Kidney epithelial cell (primary cell): ENCODE measurements at regions not wholly inside any gene's neighbourhood (a gene's known extent, or its start where the extent isn't known, plus 50 kb on each side); places are given as distances from the start of the nearest gene placed in this dataset.

Experiments
- DNase-seq: peaks from one replicate; pipeline ENCODE4 v3.0.0-alpha.2; 2010; ENCODE audit warnings: low read depth
- H3K27me3 ChIP-seq: 2 replicates; pipeline ENCODE4 v1.6.0; 2011; ENCODE audit warnings: low read length; ENCODE audit not compliant: control insufficient read depth, insufficient read depth
- H3K36me3 ChIP-seq: 2 replicates; pipeline ENCODE4 v1.5.1; 2011; ENCODE audit warnings: low read length; ENCODE audit not compliant: control insufficient read depth, insufficient read depth
- H3K4me3 ChIP-seq: 2 replicates; pipeline ENCODE4 v1.5.1; 2011; ENCODE audit warnings: low read depth, mild to moderate bottlenecking, control low read depth, low read length
- TF ChIP-seq, protein P1 (sequence below): IDR thresholded peaks from 2 replicates; pipeline ENCODE4 v1.5.1; 2011; ENCODE audit warnings: mild to moderate bottlenecking, moderate library complexity, low read length, control low read depth, inconsistent platforms; ENCODE audit not compliant: insufficient read depth, poor library complexity, severe bottlenecking

DNA sequence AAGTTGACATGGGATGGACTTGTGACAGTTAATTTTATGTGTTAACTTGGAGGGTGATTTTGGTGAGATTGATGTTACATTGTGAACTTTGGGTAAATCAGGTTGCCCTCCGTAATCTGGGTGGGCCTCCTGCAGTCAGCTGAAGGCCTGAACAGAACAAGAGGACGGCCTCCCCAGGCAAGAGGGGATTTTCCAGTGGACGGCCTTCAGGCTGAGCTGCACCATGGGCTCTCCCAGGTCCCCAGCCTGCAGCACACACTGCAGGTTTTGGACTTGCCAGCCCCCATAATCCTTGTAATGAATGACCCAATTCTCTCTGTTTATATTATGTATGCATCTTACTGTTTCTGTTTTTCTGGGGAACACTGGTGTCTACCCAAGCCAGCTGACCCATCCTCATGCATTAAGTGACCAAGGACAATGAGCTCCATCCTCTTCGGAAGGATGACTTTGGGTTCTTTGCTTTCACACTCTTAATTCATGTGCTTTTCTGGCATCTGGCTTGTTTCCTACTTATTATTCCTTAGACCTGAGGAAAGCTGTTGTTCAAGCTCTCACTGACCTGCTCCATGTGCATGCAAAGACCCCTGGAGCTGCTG lies 64.2 kb downstream of the DACT2 start:
- TF ChIP-seq, protein P1, sequence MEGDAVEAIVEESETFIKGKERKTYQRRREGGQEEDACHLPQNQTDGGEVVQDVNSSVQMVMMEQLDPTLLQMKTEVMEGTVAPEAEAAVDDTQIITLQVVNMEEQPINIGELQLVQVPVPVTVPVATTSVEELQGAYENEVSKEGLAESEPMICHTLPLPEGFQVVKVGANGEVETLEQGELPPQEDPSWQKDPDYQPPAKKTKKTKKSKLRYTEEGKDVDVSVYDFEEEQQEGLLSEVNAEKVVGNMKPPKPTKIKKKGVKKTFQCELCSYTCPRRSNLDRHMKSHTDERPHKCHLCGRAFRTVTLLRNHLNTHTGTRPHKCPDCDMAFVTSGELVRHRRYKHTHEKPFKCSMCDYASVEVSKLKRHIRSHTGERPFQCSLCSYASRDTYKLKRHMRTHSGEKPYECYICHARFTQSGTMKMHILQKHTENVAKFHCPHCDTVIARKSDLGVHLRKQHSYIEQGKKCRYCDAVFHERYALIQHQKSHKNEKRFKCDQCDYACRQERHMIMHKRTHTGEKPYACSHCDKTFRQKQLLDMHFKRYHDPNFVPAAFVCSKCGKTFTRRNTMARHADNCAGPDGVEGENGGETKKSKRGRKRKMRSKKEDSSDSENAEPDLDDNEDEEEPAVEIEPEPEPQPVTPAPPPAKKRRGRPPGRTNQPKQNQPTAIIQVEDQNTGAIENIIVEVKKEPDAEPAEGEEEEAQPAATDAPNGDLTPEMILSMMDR = no peak
- no peaks in the 10 kb centered on the region for H3K36me3 ChIP-seq
- no peak for DNase-seq
- no peak overlapping the region for H3K4me3 ChIP-seq
- peaks cover 7% of the 10 kb centered on the region for H3K27me3 ChIP-seq

DNA sequence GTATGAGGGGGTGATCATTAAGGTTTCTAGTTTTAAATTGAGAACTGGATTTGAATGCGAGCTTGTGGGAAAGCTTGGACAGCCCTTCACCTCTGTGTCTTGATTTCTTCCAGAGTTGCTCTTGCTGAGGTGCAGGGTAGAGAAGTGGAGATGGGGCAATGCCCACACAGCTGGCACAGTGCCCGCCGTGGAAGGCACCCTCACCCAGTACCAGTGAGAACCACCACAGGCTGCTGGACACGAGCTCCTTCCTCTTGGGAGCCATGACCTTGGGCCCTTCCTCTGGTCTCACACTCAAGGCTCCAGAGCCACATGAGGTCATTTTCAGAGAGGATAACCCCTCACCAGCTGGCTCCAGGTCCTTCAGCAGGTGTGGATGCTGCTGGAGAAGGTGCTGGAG lies 67.3 kb downstream of the DACT2 start:
- Histone ChIP-seq H3K27me3 (peaks cover 20% of the 10 kb centered on the region), H3K36me3 (no peaks in the 10 kb centered on the region), H3K4me3 (no peak overlapping the region)
- DNase-seq = no peak
- TF ChIP-seq, protein P1 = no peak

DNA sequence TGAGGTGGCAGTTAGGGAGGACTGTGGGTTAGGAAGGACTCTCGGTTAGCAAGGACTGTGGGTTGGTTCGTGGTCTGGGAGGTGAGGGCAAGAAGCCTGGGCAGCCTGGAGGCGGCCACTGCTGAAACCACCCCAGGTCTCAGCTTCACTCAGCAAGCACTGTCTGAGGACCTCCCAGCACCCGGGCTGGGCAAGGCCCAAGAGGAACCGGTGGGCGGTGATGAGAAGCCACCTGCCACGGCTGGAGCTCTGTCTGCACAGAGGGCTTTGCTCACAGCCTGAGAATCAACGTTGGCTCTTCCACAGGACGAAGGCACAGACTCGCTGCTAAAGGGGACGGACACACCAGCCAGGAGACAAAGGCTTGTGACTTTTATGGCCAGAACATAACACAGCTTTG lies 69.3 kb downstream of the DACT2 start:
- no peak overlapping the region for H3K4me3 ChIP-seq
- H3K27me3 ChIP-seq = peaks cover 17% of the 10 kb centered on the region
- TF ChIP-seq, protein P1 = no peak
- no peaks in the 10 kb centered on the region for H3K36me3 ChIP-seq
- DNase-seq = no peak

DNA sequence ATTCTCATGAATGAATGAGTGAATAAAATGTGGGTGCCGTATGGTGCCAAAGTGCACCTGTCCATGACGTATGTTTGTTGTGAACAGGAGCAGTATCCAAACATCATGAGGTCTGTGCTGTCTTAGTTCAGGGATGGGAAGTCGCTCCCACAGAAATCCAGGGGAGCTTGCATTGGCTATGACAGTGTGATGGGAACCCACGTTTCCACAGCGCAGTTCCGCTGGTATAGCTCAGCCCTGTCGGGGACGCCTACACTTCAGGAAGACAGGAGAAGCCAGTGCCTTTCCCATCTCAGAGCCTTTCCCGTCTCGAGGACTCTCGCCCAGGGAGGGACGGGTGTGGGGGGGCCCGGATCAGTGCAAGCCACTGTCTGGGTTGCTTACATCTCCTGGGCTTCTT lies 69.8 kb downstream of the DACT2 start:
- Histone ChIP-seq H3K36me3 (no peaks in the 10 kb centered on the region), H3K4me3 (no peak overlapping the region), H3K27me3 (peaks cover 17% of the 10 kb centered on the region)
- TF ChIP-seq, protein P1 = no peak
- no peak for DNase-seq

DNA sequence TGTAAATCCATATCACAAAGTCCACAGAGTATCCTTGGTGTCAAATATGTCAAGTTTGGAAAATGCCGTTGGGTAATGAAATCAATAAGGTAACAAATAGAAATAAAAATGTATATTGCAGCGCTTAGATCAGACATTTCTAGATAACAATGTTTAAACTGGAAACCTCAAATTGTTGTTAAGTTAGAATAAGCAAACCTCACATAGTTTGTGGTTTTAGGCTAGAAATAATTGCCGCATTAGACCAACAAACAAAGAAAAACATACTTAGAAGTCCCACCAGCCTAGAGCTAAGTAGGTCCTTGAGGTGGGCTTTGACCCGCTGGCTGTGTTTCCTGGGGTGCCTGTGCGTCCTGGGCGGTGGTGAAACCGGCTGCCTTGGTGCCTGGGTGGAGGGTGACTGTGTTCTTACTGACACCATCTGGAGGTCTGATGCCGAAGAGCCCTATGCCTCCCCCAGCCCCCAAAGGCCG lies 71.4 kb downstream of the DACT2 start:
- Histone ChIP-seq H3K36me3 (no peaks in the 10 kb centered on the region), H3K27me3 (peaks cover 17% of the 10 kb centered on the region), H3K4me3 (no peak overlapping the region)
- TF ChIP-seq, protein P1 = no peak
- no peak for DNase-seq

DNA sequence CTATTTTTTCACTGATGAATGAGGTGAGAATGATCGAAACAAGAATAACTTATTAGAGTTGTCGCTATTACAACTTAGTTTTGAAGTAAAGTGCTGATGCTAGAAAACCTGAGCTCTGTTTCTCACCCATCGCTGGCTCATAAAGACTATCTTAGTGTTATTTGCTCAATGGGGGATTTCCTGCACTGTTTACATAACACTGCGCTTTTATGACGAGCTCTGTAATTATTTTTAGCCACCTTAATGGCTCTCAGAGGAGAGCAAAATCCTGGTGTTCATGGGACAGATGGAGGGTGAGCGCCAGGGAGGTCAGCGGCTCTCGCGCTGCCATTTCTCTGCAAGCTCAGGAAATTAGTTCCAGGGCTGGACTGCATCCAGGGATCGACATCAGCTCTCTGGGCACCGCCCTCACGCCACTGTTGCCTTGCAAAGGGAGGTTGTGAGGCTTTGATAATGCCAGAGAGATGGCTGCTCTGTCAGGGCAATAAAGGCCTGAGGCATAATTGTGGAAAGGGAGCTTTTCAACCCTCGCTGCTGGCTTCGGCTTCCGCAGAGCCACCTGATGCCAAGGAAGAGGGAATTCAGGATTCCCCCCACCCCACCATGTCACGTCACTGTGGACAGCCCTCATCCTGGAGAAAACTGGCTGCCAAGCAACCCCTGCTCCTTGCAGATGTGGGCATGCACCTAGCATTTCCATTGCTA lies 72.0 kb downstream of the DACT2 start:
- Histone ChIP-seq H3K36me3 (no peaks in the 10 kb centered on the region), H3K27me3 (peaks cover 17% of the 10 kb centered on the region), H3K4me3 (no peak overlapping the region)
- TF ChIP-seq, protein P1 = no peak
- DNase-seq = no peak
